Activated naive CD4-positive, alpha-beta T cell treated with anti-CD3 and anti-CD28 coated beads, Interleukin-2, amount 50 U/mL, for 72 hours (primary cell): ENCODE measurements at regions not wholly inside any gene's neighbourhood (a gene's known extent, or its start where the extent isn't known, plus 50 kb on each side); places are given as distances from the start of the nearest gene placed in this dataset.

Experiments used
- ATAC-seq, 2 donors: fragments of 150-1000 bp; cut with Tn5 transposase; 2 replicates each; pipeline ENCODE4 v1.10.0; 2021; ENCODE audit warnings: mild to moderate bottlenecking in 2 of 2, moderate library complexity in 2 of 2
- DNase-seq, 2 donors: peaks; one replicate each; pipeline ENCODE4 v3.0.0; 2021 to 2022; ENCODE audit warnings: low spot score in 2 of 2
- H3K27ac Mint-ChIP-seq, 2 donors: one replicate each; pipeline ENCODE4 v1.8.0; 2022; ENCODE audit warnings: mild to moderate bottlenecking in 2 of 2, mixed read lengths in 2 of 2
- H3K36me3 Mint-ChIP-seq, 2 donors: one replicate each; pipeline ENCODE4 v1.8.0; 2022; ENCODE audit warnings: mixed read lengths in 2 of 2
- H3K9me3 Mint-ChIP-seq, 2 donors: one replicate each; pipeline ENCODE4 v1.8.0; 2022; ENCODE audit warnings: mixed read lengths in 2 of 2

DNA sequence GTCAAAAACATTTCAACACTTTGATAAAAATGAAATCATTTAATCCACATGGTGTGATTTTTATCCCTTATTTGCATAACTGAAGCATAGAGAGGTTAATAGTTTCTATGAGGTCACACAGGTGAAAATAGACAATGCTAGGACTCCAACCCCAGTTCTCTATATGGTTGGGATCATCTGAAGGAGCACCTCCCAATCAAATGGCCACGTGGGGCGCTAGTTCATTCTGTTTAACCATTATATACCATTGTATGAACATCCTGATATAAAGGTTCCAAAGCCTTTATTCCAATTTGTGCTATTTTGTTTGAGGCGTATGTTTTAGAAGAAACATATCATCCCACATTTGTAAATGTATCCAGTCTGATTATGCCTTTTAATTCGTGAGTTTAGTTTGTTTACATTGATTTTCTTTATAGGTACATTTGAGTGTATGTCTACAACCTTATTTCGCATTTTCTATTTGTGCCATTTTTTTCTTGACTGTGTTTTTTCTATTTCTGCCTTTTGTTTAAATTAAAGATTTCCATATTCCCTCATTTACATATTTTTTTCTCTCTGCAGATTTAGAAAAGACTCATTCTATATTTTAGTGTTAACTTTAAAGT, 1092.0 kb downstream of the MAT2B start:
- DNase-seq (no peak), ATAC-seq (no peak)
- H3K27ac Mint-ChIP-seq = no peak overlapping the region
- peaks cover 14 to 15% of the 10 kb centered on the region in 2 donors for H3K9me3 Mint-ChIP-seq
- H3K36me3 Mint-ChIP-seq = no peaks in the 10 kb centered on the region

DNA sequence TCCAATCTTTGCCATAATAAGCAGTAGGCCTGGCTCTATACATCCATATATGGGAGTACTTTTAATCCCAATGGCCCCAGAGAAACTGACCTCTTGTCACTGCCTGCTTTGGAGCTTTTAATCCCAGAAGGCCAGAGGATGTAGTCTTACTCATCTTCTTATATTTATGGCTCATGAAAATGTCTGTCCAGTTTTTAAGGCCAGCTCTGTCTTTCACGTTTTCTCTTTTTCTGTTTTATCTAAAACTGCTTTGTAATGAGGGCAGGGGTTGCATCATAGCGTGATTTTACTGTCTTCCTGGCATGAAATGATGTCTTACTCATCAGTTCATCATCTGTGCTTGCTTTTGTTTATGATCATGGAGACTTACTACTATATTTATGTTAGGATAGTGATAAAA, 1094.9 kb downstream of the MAT2B start:
- Mint-ChIP-seq H3K27ac (no peak overlapping the region), H3K36me3 (no peaks in the 10 kb centered on the region), H3K9me3 (peaks cover 14 to 15% of the 10 kb centered on the region in 2 donors)
- DNase-seq (no peak), ATAC-seq (no peak)

DNA sequence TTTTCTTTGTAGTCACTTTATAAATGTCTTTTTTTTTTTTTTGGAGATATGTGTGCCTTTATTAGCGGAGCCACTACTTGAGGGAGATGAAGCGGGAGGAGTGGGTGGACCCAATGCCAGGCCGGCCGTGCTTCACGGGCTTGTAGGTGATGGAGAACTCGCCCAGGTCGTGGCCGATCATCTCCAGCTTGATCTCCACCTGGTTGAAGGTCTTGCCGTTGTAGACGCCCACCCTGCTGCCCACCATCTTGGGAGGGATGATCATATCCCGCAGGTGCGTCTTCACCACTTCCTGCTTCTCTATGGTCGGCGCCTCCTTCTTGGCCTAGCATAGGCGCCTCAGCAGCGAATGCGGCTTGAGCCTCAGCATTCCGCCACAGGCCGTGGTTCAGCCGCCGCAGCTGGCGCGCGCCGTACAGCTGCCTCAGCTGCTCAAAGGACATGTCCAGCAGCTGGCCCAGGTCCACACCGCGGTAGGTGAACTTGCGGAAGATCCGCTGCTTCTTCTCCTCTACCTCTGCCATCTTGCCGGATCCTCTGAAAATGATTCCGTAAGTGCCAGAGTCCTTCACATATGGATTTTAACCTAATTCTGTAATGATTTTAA, 1095.6 kb downstream of the MAT2B start:
- Mint-ChIP-seq H3K9me3 (peaks cover 19% of the 10 kb centered on the region in 2 donors), H3K36me3 (no peaks in the 10 kb centered on the region), H3K27ac (no peak overlapping the region)
- ATAC-seq (no peak), DNase-seq (no peak)

DNA sequence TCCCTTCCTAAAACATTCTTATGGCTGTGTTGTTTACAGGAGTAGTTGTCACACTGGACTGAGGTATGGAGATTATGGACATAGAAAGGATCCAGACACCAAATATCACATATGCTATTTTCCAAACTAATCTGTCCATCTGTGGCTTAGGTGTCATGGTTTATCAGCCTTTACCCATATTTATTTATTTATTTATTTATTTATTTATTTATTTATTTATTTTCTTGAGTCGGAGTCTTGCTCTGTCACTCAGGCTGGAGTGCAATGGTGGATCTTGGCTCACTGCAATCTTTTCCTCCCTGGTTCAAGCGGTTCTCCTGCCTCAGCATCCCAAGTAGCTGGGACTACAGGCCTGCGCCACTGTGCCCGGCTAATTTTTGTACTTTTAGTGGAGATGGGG, 1103.1 kb downstream of the MAT2B start:
- no peak overlapping the region for H3K27ac Mint-ChIP-seq
- no peak for DNase-seq
- peaks cover 11 to 14% of the 10 kb centered on the region in 2 donors for H3K9me3 Mint-ChIP-seq
- H3K36me3 Mint-ChIP-seq = no peaks in the 10 kb centered on the region
- no peak for ATAC-seq

DNA sequence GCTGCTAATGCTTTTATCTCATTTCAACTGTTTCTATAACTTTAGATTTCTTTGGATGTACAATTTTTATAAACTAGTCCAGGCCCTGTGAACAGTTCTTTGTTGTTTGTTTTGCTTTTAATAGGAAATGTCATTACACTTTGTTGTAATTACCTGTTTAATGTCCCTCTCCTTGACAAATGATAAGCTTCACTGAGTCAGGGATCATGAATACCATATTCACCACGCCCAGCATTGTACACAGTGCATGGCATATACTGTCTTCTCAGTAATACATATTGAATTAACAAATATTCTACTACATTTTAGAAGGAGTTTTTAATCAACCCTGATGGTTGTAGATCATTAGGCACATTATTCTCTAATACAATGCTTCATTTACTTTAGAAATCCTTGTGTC, 1105.0 kb downstream of the MAT2B start:
- ATAC-seq (no peak), DNase-seq (no peak)
- H3K27ac Mint-ChIP-seq = no peak overlapping the region
- H3K36me3 Mint-ChIP-seq = no peaks in the 10 kb centered on the region
- H3K9me3 Mint-ChIP-seq = peaks cover 13 to 17% of the 10 kb centered on the region in 2 donors

DNA sequence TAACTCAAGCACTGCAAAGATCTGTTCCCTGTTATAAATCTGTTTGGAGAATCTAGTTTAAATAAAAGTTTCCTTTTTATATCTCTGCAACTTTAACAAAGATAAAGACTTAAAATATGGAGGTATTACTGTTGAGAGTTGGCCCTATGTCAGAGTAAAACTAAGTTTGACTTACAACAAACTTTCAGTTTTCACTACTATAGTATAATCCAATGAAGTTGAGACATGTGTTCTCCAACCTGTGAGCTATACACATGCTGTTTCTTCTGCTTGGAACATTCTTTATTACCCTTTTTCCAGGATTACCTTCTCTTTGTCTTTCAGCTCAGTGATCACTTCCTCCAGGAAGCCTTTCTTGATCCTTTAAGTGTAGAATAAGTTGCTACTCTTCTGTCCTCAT, 1109.3 kb downstream of the MAT2B start:
- ATAC-seq (no peak), DNase-seq (no peak)
- Mint-ChIP-seq H3K27ac (no peak overlapping the region), H3K9me3 (peaks cover 9 to 10% of the 10 kb centered on the region in 2 donors), H3K36me3 (no peaks in the 10 kb centered on the region)

DNA sequence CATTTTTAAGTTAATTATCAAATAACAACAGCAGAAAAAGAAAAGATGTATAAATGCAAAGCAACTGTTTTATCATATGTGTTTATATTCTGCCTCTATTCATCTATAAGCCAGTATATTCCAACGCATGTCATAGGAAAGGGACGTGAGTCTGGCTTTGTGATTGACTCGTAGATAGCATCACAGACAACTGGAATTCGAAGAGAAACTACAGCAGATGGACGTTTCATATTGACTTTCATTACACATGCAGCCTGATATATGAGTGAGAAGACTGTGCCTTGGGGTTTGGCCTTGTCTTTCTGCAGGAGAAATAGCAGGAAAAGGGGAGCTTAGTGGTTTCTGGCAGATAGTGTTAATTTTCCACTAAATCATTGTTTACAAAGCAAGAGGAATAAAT, 1111.9 kb downstream of the MAT2B start:
- no peak for ATAC-seq
- Mint-ChIP-seq H3K9me3 (peaks cover 13 to 15% of the 10 kb centered on the region in 2 donors), H3K27ac (no peak overlapping the region), H3K36me3 (peaks cover 0 to 6% of the 10 kb centered on the region in 2 donors)
- DNase-seq = no peak

DNA sequence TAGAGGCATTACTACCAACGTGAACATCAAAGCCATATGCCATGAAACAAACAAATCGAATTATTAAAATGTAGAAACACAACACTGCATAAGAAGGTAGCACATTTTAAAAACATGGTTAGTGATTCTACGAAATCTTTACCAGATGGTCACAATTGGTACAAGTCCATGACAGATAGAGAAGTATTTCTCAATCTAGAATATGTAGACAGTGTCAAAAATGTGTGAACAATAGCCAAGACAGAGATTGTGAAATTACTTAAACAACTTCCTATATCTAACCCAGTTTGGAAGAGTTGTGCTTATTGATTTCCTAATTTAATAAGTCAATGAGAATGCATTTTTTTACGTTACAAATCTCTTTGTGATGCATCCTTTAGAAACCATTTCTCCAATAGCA, 1121.6 kb downstream of the MAT2B start:
- DNase-seq = no peak
- Mint-ChIP-seq H3K9me3 (peaks cover 5 to 18% of the 10 kb centered on the region in 2 donors), H3K36me3 (peaks cover 0 to 4% of the 10 kb centered on the region in 2 donors), H3K27ac (no peak overlapping the region)
- ATAC-seq = no peak

DNA sequence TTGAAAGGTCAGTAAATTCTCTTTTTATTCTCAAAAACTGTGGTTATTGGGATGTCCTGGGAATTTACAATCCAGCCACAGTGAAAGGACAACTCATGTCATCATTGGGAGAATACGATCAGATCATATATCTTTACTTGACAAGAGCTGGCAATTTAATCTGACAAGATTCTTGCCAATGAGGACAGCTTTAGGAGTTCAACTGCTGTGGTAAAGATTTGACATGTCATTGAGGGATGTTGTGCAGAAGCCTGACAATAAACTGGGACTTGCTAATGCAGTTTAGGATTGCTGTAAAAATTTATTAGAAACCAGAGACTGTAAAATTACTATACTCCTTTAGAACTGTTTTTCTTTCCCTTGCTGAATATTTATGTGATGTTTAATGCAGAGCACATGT, 1131.0 kb downstream of the MAT2B start:
- Mint-ChIP-seq H3K36me3 (no peaks in the 10 kb centered on the region), H3K27ac (no peak overlapping the region), H3K9me3 (no peaks in the 10 kb centered on the region)
- ATAC-seq = no peak
- DNase-seq = no peak

DNA sequence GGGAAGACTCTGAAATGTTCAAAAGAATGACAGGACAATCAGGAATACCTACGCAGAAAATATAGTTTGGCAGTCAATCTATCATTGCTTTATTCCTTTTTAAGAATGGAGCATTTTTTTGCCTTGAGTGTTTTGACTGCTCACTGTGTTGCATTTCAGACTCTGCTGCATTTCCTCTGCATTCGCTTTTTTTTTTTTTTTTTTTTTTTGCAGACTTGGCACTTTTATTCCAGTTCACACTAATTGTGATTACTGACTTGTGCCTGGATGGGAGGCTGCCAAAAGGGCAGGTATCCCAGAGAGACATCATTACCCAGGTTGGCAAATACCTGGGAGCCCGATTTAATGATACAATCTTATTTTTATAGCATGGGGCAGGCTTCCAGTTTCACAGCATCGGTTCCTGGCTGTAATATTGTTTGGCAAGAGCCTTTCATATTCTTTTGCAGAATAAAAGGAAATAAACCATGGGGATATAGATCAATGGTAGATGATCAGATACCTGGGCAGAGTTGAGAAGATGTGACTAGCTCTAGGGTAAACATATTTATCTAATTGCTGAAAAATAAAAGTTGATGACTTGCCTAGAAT, 1132.6 kb downstream of the MAT2B start:
- DNase-seq (no peak), ATAC-seq (no peak)
- Mint-ChIP-seq H3K27ac (no peak overlapping the region), H3K9me3 (no peaks in the 10 kb centered on the region), H3K36me3 (no peaks in the 10 kb centered on the region)

DNA sequence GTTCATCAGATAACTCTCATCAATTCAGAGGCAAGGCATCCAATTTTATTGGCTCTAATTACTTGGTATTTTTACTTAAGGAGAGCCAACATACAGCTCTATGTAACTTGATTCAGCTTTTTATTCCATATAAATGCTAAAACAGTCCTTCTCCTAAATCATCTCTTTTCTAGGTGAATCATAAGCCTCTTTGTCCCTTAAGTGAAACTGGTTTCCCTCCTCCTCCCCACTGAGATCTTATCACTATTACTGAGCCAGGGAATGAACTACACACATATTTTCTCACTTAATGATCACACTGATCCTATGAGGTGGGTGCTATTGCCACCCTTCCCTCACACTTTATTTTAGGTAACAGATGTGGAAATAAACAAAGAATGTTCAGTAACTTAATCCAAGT, 1143.8 kb downstream of the MAT2B start:
- ATAC-seq (no peak), DNase-seq (no peak)
- no peak overlapping the region for H3K27ac Mint-ChIP-seq
- no peaks in the 10 kb centered on the region for H3K36me3 Mint-ChIP-seq
- H3K9me3 Mint-ChIP-seq = peaks cover 0 to 4% of the 10 kb centered on the region in 2 donors

DNA sequence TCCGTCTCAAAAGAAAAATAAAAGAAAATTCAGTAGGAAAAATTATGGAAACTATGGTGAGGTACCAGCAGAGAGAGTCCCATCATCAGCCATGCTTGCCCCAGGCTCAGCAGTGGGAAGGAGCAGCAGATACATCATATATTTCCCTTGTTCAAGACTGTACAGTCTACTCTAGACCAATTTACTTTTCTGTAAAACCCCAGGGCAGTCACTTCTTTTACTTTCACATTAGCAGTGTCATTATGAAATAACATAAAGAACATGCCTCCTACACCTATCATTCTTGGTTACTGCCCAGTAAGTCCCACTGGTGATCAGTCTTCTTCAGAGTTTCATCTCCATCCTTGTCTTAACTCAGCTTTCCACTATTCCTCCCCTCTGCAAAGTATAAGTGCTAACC, 1145.0 kb downstream of the MAT2B start:
- Mint-ChIP-seq H3K27ac (no peak overlapping the region), H3K9me3 (peaks cover 5% of the 10 kb centered on the region in 2 donors), H3K36me3 (no peaks in the 10 kb centered on the region)
- ATAC-seq (no peak), DNase-seq (no peak)

DNA sequence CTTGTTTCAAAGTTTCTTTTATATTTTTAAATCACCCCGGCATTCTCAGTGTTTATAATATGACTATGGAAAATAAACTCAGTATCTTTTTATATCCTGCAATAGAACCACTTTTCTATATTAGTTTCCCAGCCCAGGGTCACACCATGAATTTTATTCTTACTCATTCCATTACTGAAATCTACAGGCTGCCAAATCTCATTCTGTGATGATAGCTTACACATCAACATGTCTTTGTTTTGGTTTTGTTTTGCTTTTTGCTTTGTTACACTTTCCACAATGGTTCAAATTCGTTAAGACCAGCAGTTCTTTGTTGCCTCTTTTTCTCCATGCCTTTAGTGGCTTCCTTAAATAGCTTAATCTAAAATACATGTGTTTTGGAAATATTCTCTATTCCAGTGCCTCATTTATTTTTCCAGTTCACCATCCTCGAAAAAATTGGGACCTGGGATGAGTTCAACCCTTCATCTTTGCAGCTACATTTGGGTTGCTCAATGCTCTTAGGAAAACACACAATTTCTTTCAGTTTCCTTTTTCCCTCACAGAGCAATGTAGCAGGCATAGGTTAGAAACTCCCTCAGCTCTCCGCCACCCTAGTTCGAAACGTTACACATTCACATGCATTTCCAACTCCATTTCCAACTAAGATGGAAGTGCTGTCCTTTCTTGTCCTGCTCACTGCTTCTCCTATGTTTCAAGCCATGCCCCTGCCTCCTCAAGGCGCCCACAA, 1146.3 kb downstream of the MAT2B start:
- no peak for DNase-seq
- peaks cover 5% of the 10 kb centered on the region in 2 donors for H3K9me3 Mint-ChIP-seq
- ATAC-seq = no peak
- no peak overlapping the region for H3K27ac Mint-ChIP-seq
- H3K36me3 Mint-ChIP-seq = no peaks in the 10 kb centered on the region

DNA sequence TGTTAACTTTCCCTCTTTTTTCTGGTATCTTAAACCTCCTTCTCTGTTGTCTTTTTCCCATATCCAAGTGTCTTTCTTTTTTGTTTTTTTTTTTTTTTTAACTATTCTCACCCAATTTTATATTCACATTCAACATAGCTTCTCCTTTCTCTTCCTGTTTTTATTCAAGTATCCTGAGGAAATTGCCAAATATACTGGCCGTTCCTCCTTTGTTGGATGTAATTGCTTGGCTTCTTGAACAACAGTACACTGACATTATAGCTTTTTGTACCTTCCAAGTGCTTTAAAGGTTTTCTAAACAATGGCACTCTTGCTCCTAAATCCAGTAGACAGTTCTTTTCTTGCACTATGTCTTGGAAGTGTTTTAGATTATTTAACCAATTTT, 1146.8 kb downstream of the MAT2B start:
- no peaks in the 10 kb centered on the region for H3K36me3 Mint-ChIP-seq
- ATAC-seq (no peak), DNase-seq (no peak)
- H3K27ac Mint-ChIP-seq = no peak overlapping the region
- peaks cover 5% of the 10 kb centered on the region in 2 donors for H3K9me3 Mint-ChIP-seq

DNA sequence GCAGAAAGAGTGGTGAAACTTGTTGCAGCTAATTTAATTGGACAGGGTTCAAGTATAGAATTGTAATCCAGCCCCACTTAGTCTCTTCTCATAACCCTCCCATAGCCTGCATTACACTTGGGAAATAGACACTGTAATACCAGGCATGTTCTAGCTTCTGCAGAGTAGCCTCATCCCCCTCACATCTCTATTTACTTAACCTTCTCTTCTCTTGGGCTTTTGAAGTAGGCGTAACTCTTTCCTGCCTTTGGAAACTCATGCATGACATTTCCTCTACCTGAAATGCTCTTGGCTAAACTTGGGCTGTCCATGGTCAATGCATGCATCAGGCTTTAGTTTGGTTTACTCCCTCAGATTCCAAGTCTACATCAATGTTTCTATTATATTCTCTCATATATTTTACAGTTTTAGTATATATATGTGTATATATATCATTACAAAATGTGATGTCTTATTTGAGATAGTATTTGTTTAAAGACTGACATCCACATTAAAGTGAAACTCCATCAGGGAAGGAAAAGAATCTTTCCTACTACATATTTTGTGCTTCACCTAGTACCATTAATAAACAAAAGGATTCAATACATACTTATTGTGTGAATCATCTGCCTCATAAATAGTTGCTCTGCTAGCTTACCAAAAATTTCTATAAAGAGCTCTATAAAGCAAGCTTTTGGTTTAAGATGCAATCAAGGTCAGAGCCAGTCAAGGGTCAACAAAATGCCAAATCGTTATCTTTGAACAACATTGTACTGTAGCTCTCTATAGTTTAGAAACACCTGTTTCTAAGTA, 1158.0 kb downstream of the MAT2B start:
- ATAC-seq (no peak), DNase-seq (no peak)
- Mint-ChIP-seq H3K9me3 (peaks cover 8 to 12% of the 10 kb centered on the region in 2 donors), H3K27ac (no peak overlapping the region), H3K36me3 (no peaks in the 10 kb centered on the region)

DNA sequence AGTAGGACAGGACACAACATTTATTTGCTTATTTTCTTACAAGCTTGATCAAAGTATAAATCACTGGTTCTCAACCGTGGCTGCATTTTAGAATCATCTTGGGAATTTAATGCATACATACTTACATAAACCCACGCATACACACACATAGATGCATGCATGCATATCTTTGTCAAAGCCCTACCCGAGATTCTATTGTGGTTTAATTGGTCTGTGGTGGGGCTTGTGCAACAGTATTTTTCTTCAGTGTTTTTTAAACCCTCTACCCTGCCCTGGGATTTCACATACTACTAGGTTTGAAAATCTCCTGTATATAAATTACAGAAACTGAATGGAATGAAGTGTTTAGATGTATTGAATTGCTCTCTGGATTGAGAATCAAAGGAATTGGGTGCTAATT, 1166.2 kb downstream of the MAT2B start:
- H3K36me3 Mint-ChIP-seq = no peaks in the 10 kb centered on the region
- H3K9me3 Mint-ChIP-seq = no peaks in the 10 kb centered on the region
- no peak overlapping the region for H3K27ac Mint-ChIP-seq
- no peak for DNase-seq
- ATAC-seq = no peak

DNA sequence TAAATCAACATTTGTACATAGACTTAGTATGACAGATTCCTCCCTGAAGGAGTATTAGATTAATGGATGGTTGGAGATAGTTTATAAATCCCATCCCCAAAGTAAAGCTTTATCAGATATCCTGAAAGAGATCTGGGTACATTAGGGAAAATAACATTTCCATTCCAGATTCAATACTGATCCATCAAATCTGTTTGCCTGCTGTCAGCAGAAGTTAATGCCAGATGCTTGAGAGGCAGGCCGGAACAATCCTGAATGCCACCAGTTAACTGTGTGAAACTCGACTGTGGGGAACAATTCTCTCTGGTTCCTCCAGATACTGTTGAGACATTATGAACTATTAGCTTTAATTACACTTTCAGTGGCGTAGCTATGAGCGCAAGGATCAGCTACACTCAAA, 1166.8 kb downstream of the MAT2B start:
- no peak for ATAC-seq
- Mint-ChIP-seq H3K36me3 (no peaks in the 10 kb centered on the region), H3K9me3 (no peaks in the 10 kb centered on the region)

More for the DNA sequence above, 1166.8 kb downstream of the MAT2B start:
- DNase-seq = no peak
- H3K27ac Mint-ChIP-seq = no peak overlapping the region
